BLaER1 treated with 17β-estradiol and CSF1 and Interleukin-3, amounts not matched to agents 10 nM and 100 nM (cell line): ENCODE measurements at regions not wholly inside any gene's neighbourhood (a gene's known extent, or its start where the extent isn't known, plus 50 kb on each side); places are given as distances from the start of the nearest gene placed in this dataset.

Experiments used
- H3K27ac ChIP-seq, 11 experiments: shearing (Covaris generic); formaldehyde crosslinking; 2 replicates each; pipeline ENCODE4 v1.8.1; 2022
- H3K27me3 ChIP-seq, 11 experiments: shearing (Covaris generic); formaldehyde crosslinking; 2 replicates each; pipeline ENCODE4 v1.8.1; 2022
- H3K36me3 ChIP-seq, 11 experiments: shearing (Covaris generic); formaldehyde crosslinking; 2 replicates each; pipeline ENCODE4 v1.8.1; 2022
- H3K4me1 ChIP-seq, 10 experiments: shearing (Covaris generic); formaldehyde crosslinking; 2 replicates each; pipeline ENCODE4 v1.8.1; 2022
- H3K4me2 ChIP-seq, 11 experiments: shearing (Covaris generic); formaldehyde crosslinking; 2 replicates each; pipeline ENCODE4 v1.8.1; 2022
- H3K4me3 ChIP-seq, 10 experiments: shearing (Covaris generic); formaldehyde crosslinking; 2 replicates each; pipeline ENCODE4 v1.8.1; 2022
- H3K9ac ChIP-seq, 11 experiments: shearing (Covaris generic); formaldehyde crosslinking; 2 replicates each; pipeline ENCODE4 v1.8.1; 2022
- H3K9me3 ChIP-seq, 11 experiments: shearing (Covaris generic); formaldehyde crosslinking; replicated peaks in 1 of 11; 2 replicates each; pipeline ENCODE4 v1.8.1; 2022
- H4K20me1 ChIP-seq, 11 experiments: shearing (Covaris generic); formaldehyde crosslinking; 2 replicates each; pipeline ENCODE4 v1.8.1; 2022
- Cebpa-rat ChIP-seq, 11 experiments: shearing (Covaris generic); IDR thresholded peaks; 2 replicates each; pipeline ENCODE4 v1.8.1; 2022

DNA sequence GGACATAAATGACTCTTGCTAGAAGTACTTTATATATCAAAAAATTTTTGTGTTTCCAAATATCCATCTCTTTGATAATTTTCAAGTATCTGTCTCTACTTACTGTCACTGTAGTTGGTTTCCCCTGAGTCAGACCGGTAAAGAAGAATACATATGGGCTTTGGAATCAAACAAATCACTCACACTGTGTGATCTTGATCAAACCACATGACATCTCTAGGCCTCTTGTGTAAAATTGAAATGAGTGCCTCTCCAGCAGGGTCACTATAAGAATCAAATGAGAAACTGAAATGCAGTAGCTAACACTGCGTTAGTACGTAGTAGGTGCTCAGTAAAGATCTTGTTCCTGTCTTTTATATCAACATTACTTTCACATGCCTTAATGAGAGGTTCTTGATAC is 314.6 kb upstream of the STT3B start:
- Histone ChIP-seq H3K4me1 (peaks cover 22 to 100% (median 84%) of the 10 kb centered on the region in 10 experiments), H3K4me3 (no peak overlapping the region), H3K27me3 (no peaks in the 10 kb centered on the region), H4K20me1 (no peaks in the 10 kb centered on the region), H3K27ac (peak overlapping the region in 5 of 11 experiments; percentile 5 to 72 (median 50); a peak in 5 of 22 replicates), H3K4me2 (peak overlapping the region in 6 of 11 experiments; percentile 17 to 82 (median 62); a peak in 12 of 22 replicates), H3K36me3 (no peaks in the 10 kb centered on the region), H3K9me3 (peaks cover 0 to 23% (median 10%) of the 10 kb centered on the region in 11 experiments; a peak in 8 of 22 replicates), H3K9ac (no peak overlapping the region)
- TF ChIP-seq Cebpa-rat (IDR thresholded peaks at IDR 0.05): no peak

DNA sequence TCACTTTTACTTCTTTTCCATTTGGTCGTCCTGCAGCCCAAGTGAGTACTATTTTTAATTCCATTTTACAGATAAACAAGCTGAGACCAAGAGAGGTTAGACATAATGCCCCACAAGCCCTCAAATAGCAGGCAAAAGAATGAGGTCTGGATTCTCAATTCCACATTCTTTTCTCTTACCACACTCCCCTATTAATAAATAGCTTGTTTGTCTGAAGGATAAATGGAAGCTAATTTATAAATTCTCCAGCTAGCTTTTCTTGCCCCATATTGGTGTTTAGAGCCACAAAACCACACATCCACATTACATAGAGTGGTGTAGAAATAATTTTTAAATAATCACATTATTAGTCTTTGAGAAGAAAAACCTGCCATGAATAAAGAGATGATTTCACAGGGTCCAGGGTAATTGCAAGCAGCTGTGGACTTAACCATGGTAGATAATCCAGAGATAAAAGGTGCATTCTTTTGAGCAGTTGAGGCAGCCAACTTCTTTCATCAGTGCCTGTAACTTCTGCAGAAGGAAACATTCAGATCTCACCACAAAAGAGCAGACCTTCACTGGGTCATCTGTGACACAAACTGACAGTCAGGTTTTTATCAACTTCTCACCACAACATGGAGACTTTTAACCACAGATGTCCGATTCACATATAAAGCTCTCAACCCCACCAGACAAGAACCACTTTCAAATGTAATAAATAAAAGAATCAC is 313.4 kb upstream of the STT3B start:
- Histone ChIP-seq H3K27ac (peak overlapping the region in 7 of 11 experiments; percentile 12 to 72 (median 41); a peak in 8 of 22 replicates), H4K20me1 (no peaks in the 10 kb centered on the region), H3K9ac (peak overlapping the region in 1 of 11 experiments; percentile 45; a peak in 3 of 22 replicates), H3K4me2 (peak overlapping the region in 10 of 11 experiments; percentile 1 to 82 (median 46); a peak in 17 of 22 replicates), H3K4me1 (peaks cover 10 to 100% (median 84%) of the 10 kb centered on the region in 10 experiments; a peak in 18 of 20 replicates), H3K4me3 (no peak overlapping the region), H3K27me3 (no peaks in the 10 kb centered on the region), H3K36me3 (no peaks in the 10 kb centered on the region), H3K9me3 (peaks cover 0 to 23% (median 10%) of the 10 kb centered on the region in 11 experiments; a peak in 8 of 22 replicates)
- TF ChIP-seq Cebpa-rat (IDR thresholded peaks at IDR 0.05): no peak

DNA sequence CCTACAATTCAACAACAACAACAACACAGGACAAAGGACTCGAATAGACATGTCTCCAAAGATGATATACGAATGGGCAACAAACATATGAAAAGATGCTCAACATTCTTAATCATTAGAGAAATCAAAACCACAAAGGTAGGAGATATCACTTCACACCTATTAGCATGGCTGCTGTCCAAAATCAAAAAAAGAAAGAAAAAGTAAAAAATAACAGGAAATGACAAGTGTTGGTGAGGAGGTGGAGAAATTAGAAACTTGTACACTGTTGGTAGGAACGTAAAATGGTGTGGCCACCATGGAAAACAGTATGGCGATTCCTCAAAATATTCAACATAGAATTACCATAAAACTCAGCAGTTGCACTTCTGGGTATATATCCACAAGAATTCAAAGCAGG is 312.3 kb upstream of the STT3B start:
- no peak for TF ChIP-seq Cebpa-rat (IDR thresholded peaks at IDR 0.05)
- Histone ChIP-seq H3K9me3 (peaks cover 0 to 23% (median 10%) of the 10 kb centered on the region in 11 experiments; a peak in 8 of 22 replicates), H3K36me3 (no peaks in the 10 kb centered on the region), H3K4me2 (peak overlapping the region in 2 of 11 experiments; percentile 64 to 82; a peak in 2 of 22 replicates), H3K4me3 (no peak overlapping the region), H3K27ac (peak overlapping the region in 1 of 11 experiments; percentile 72; a peak in 1 of 22 replicates), H4K20me1 (no peaks in the 10 kb centered on the region), H3K4me1 (peaks cover 9 to 100% (median 84%) of the 10 kb centered on the region in 10 experiments; a peak in 18 of 20 replicates), H3K27me3 (no peaks in the 10 kb centered on the region), H3K9ac (no peak overlapping the region)

DNA sequence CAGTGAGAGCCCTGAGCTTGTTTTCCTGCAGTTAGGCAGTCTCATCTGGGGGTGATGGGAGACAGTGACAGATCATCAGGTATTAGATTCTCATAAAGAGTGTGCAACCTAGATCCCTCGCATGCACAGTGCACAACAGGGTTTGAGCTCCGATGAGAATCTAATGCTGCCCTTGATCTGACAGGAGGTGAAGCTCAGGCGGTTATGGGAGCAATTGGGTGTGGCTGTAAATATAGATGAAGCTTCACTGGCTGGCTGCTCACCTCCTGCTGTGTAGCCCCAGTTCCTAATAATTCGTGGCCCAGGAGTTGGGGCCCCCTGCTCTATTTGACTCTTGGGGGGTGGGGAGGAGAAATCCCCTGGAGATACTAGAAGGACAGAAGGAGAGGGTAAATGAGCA is 309.4 kb upstream of the STT3B start:
- TF ChIP-seq Cebpa-rat (IDR thresholded peaks at IDR 0.05): no peak
- no peaks in the 10 kb centered on the region for H4K20me1 ChIP-seq
- peak overlapping the region in 9 of 11 experiments; percentile 43 to 88 (median 82); a peak in 18 of 22 replicates for H3K4me2 ChIP-seq
- H3K36me3 ChIP-seq: no peaks in the 10 kb centered on the region
- peaks cover 20 to 100% (median 89%) of the 10 kb centered on the region in 10 experiments; a peak in 19 of 20 replicates for H3K4me1 ChIP-seq
- peak overlapping the region in 7 of 11 experiments; percentile 21 to 98 (median 88); a peak in 14 of 22 replicates for H3K27ac ChIP-seq
- 0 out of 20 replicates have a peak overlapping the region, but pooled peaks of 1 of the 10 experiments have one; percentile 2 for H3K4me3 ChIP-seq
- H3K9me3 ChIP-seq: peaks cover 3 to 21% (median 13%) of the 10 kb centered on the region in 11 experiments; a peak in 16 of 22 replicates
- H3K27me3 ChIP-seq: no peaks in the 10 kb centered on the region
- peak overlapping the region in 4 of 11 experiments; percentile 36 to 85 (median 40); a peak in 3 of 22 replicates for H3K9ac ChIP-seq

DNA sequence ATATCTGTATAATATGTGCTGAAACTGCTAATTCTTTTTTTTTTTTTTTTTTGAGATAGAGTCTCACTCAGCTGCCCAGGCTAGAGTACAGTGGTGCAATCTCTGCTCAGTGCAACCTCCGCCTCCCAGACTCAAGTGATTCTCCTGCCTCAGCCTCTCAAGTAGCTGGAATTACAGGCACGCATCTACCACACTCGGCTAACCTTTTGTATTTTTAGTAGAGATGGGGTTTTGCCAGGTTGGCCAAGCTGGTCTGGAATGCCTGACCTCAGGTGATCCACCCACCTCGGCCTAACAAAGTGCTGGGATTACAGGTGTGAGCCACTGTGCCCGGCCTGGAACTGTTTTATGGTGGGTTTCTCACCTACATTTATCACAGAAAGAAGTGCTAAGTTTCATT is 307.8 kb upstream of the STT3B start:
- peak overlapping the region in 8 of 11 experiments; percentile 70 to 88 (median 83); a peak in 16 of 22 replicates for H3K4me2 ChIP-seq
- peaks cover 36 to 100% (median 89%) of the 10 kb centered on the region in 10 experiments for H3K4me1 ChIP-seq
- peak overlapping the region in 1 of 10 experiments; percentile 48; a peak in 1 of 20 replicates for H3K4me3 ChIP-seq
- peaks cover 5 to 34% (median 26%) of the 10 kb centered on the region in 11 experiments; a peak in 18 of 22 replicates for H3K9me3 ChIP-seq
- no peaks in the 10 kb centered on the region for H3K36me3 ChIP-seq
- no peaks in the 10 kb centered on the region for H3K27me3 ChIP-seq
- TF ChIP-seq Cebpa-rat (IDR thresholded peaks at IDR 0.05): no peak
- peak overlapping the region in 5 of 11 experiments; percentile 62 to 85 (median 76); a peak in 9 of 22 replicates for H3K9ac ChIP-seq
- peak overlapping the region in 8 of 11 experiments; percentile 62 to 98 (median 88); a peak in 15 of 22 replicates for H3K27ac ChIP-seq
- H4K20me1 ChIP-seq: no peaks in the 10 kb centered on the region

DNA sequence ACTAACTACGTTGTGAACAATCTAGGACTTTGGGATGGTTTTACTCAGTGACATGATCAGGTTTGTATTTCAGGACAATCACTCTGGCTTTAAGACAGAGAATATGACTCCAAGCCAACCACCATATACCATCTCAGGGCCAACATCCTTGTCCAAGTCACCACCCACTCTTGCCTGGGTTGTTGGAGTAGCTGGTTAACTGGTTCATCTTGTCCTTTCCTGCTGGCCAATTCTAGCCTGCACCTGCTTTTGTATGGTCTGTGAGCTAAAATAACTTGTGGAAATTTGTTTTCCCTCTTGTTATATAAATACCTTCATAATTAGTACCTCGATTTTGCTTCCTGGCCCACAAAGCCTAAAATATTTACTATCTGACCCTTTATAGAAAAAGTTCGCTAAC is 306.8 kb upstream of the STT3B start:
- H3K9me3 ChIP-seq: peaks cover 2 to 28% (median 21%) of the 10 kb centered on the region in 11 experiments; a peak in 17 of 22 replicates
- H3K9ac ChIP-seq: peak overlapping the region in 7 of 11 experiments; percentile 32 to 85 (median 69); a peak in 13 of 22 replicates
- H3K4me2 ChIP-seq: peak overlapping the region in 10 of 11 experiments; percentile 54 to 88 (median 82); a peak in 20 of 22 replicates
- no peaks in the 10 kb centered on the region for H3K27me3 ChIP-seq
- H3K4me1 ChIP-seq: peaks cover 46 to 100% (median 95%) of the 10 kb centered on the region in 10 experiments
- peak overlapping the region in 10 of 11 experiments; percentile 12 to 98 (median 84); a peak in 19 of 22 replicates for H3K27ac ChIP-seq
- H4K20me1 ChIP-seq: no peaks in the 10 kb centered on the region
- TF ChIP-seq Cebpa-rat (IDR thresholded peaks at IDR 0.05): no peak
- peak overlapping the region in 7 of 10 experiments; percentile 1 to 48 (median 32); a peak in 9 of 20 replicates for H3K4me3 ChIP-seq
- H3K36me3 ChIP-seq: no peaks in the 10 kb centered on the region

DNA sequence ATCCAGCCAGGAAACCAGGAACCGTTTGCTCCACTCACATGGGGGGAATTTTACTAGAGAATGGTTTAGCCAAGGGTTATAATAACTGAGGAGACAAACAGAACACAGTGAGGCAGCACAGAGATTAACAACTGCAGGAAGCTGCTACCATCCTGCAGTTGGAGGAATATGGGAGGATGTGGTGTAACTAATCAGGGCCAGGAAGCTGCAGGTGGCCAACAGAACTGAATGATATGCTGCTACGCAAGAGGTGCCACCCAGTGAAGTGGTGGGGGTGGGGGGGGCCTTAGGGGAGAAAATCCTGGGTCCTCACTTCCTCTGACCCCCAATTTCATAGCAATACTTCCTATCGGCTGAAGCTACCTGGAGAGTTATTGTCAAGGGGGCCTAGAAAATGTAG is 306.4 kb upstream of the STT3B start:
- Histone ChIP-seq H3K9ac (peak overlapping the region in 8 of 11 experiments; percentile 38 to 85 (median 66); a peak in 14 of 22 replicates), H3K4me3 (peak overlapping the region in 7 of 10 experiments; percentile 1 to 48 (median 32); a peak in 9 of 20 replicates), H3K36me3 (no peaks in the 10 kb centered on the region), H3K4me1 (peaks cover 48 to 99% (median 96%) of the 10 kb centered on the region in 10 experiments), H3K4me2 (peak overlapping the region in 10 of 11 experiments; percentile 54 to 88 (median 82); a peak in 20 of 22 replicates), H3K9me3 (peaks cover 0 to 26% (median 21%) of the 10 kb centered on the region in 11 experiments; a peak in 17 of 22 replicates), H4K20me1 (no peaks in the 10 kb centered on the region), H3K27me3 (no peaks in the 10 kb centered on the region), H3K27ac (peak overlapping the region in 10 of 11 experiments; percentile 57 to 98 (median 84); a peak in 19 of 22 replicates)
- no peak for TF ChIP-seq Cebpa-rat (IDR thresholded peaks at IDR 0.05)

DNA sequence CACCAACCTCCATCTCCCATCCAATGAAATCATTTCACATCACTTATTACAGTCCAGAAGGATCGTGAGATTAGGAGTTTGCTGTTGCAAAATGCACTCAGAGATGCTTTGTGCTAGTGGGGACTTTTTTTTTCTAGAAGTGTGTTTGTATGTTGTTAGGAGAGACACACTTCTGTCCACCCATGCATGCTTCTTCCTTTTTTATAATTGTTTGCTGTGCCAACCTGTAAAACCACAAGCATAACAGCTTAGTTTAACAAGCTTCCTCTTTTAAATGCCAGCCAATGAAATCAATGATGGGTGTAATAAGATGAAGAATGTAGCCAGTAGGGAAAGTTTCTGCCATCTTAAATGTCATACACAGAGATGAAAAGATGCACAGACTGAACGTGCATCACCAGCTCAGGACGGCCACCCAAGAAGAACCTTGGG is 305.6 kb upstream of the STT3B start:
- peaks cover 0 to 33% (median 24%) of the 10 kb centered on the region in 11 experiments; a peak in 17 of 22 replicates for H3K9me3 ChIP-seq
- TF ChIP-seq Cebpa-rat (IDR thresholded peaks at IDR 0.05): peak in 2 of 11 experiments; percentile 29 to 61; a peak in 1 of 22 replicates
- H3K9ac ChIP-seq: peak overlapping the region in 8 of 11 experiments; percentile 38 to 85 (median 64); a peak in 13 of 22 replicates
- peak overlapping the region in 2 of 10 experiments; percentile 26 to 29; a peak in 3 of 20 replicates for H3K4me3 ChIP-seq
- no peaks in the 10 kb centered on the region for H3K36me3 ChIP-seq
- no peaks in the 10 kb centered on the region for H3K27me3 ChIP-seq
- no peaks in the 10 kb centered on the region for H4K20me1 ChIP-seq
- peak overlapping the region in 10 of 11 experiments; percentile 54 to 88 (median 82); a peak in 20 of 22 replicates for H3K4me2 ChIP-seq
- peaks cover 52 to 99% (median 97%) of the 10 kb centered on the region in 10 experiments for H3K4me1 ChIP-seq
- H3K27ac ChIP-seq: peak overlapping the region in 10 of 11 experiments; percentile 57 to 98 (median 84); a peak in 20 of 22 replicates
